Midbrain (tissue), 1 donor: ENCODE measurements at regions not wholly inside any gene's neighbourhood (a gene's known extent, or its start where the extent isn't known, plus 50 kb on each side); places are given as distances from the start of the nearest gene placed in this dataset.
"Not testable (repeated sequence)": the region's sequence is repeated elsewhere in the genome, so short reads cannot be mapped to it uniquely, and the experiment has no call there.

Experiments used
- DNase-seq: peaks from one replicate; lab custom pipeline; 2025; lab: John Stamatoyannopoulos, UW

DNA sequence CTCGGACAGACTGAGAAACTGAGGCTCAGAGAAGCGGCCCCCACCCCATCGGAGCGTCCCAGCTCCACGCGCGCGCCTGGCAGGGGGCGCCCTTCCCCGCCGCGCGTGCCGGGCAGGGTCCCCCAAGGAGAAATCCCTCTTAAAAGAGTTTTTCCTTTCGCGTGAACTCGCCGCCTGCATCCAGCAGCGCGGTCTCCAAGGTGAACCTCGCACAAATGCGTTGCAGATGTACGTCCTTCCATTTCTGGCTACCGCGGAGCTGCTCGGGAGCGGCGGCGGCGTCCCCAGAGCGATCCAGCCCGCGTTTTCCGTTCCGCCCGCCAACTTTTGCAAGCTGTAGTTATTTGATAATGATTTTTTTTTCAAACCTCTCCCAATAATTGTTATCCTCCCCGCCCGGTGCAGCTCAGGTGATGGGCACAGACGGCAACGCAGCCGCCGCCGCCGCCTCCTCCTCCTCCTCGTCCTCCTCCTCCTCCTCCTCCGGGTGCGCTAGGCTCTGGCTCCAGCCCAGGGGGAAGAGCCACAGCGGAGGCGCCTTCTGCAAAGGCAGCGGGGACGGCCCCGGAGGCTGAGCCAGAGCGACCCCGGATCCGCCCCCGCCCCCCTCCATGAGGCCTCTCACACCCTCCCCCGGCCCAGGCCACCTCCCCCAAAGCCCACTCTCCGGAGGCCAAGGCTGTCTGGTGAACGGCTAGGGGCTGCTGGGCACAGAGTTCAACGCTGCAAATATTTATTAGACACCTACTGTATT is 74.0 kb upstream of the CUX1 start:
- DNase-seq = no peak

DNA sequence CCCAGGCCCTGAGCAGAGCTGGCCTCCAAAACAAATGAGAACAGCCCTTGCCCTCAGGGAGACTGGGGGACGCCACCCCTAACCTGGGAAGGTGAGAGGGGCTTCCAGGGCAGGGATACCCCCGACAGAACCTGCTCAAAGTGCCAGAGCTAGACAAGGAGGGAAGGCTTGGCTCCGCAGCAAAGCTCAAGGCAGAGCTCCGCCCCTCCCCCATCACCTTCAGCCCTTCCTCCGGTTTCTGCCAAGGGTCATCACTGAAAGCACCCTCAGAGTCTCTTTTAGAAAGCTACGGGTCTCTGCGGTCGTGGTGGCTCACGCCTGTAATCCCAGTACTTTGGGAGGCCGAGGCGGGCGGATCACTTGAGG is 73.4 kb upstream of the CUX1 start:
- DNase-seq = no peak

DNA sequence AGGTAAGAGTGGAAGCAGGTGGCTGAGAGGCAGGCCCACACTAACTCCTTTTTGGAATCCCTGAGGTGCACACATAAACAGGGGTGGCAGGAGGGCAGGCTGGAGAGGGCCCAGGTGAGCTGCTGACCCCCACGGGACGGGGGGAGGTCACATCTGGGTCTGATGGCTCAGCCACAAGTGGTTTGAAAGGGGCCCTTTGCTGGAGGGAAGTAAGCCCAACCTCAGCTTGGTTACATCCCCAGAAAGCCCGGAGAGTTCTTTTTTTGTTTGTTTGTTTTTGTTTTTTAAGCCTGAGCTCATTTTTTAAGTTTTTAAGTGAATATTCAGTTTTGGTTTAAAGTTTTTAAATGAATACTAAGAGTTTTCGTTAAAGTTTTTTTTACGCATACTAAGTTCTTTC is 72.8 kb upstream of the CUX1 start:
- DNase-seq = no peak

DNA sequence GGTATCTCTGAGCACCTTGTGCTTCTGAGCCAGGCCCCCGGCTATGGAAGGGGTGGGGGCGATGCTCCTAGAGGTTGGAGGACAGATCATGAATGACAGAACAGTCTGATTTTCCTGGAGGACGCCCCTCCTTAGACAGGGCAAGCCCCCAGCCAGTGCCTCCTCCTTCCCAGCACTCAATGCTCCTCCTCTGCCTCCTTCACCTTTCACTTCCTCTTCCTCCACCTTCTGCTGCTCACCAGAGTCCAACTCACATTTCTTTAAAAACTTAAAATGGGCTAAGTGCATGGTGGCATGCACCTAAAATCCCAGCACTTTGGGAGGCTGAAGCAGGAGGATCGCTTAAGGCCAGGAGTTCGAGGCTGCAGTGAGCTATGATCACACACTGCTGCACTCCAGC is 71.1 kb upstream of the CUX1 start:
- DNase-seq = no peak

DNA sequence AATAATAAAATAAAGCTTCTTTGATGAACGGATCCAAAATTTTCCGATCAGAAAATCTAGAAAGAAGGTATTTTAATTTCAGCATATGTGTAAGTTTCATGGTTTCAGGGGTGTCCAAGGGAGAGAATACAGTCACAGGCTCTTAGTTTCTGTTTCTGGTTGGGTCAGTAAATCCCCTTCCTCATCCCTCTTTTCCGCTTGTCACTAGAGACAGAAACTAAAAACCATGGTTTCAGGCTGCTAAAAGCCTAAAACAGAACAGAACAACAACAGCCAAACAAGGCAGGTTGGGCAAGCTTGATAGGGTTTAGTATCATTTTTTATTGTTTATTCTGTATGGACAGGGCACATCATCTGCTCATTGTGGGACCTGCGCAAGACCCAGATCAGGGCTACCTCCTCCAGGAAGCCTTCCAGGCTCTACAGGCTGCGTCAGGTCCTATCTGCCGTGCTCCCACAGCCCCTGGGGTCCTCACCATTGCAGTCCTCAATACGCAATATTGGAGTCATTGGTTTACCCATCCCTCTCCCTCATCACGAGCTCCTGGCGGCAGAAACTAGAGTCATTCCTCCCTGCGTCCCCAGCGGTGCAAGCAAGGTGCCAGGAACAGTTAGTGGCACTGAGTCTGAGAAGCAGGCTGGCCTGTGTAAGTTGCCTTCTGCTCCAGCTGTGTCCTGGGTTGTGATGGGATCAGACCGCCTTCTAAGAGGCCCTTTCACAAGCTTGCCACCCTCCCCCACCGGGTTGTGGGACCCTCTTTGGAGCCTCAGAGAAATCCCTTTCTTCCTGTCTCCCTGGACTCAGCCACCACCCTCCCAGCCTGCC is 70.2 kb upstream of the CUX1 start:
- DNase-seq = no peak

DNA sequence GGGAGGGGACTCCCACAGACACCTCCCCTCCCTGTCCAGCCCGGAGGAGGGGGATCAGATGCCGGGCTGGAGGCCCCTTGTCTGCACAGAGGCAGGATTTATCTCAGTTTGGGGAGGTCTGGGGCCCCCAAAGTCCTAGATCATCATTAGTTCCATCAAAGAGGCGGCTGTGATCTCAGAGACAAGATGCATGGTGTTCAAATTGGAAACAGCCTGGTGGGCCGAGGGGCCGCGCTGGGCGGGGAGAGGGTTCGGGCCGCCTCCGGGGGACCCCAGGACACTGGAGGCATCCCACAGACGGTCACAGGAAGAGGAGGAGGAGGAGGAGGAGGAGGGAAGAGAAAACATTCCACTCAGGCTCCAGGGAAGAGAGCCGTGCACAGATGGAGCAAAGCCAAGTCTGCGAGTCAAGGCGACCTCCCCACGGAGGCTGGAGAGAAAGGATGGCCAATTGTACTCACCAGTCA is 69.5 kb upstream of the CUX1 start:
- no peak for DNase-seq

DNA sequence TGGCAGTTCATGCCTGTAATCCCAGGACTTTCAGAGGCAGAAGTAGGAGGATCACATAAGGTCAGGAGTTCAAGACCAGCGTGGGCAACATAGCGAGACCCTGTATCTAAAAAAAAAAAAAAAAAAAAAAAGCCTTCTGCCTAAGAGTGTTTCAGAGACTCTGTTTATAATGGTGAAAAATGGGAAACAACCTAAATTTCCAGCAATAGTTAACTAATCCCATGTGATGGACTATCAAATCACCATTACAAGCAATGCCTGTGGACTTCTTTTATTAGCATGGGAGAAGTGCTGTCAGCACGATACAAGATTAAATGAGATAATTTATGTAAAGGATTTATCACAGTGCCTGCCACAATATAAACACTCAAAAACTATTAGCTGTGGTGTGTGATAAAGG is 67.5 kb upstream of the CUX1 start:
- DNase-seq = no peak

DNA sequence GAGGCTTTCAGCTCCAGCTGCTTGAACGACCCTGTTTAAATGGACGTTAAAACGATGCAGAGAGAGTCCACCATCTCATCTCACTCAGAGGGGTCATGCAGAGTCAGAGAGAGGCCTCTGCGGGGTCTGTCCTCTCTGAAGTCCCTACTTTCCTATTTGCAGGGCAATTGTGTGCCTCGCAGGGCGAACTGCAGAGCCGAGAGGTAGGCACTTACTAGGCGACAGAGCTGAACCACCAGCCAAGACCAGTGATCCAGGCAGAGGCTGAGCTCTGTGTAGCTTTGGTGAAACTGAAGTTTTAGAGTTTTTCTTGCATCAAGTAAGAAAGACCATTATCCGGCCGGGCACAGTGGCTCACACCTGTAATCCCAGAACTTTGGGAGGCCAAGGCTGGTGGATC is 64.1 kb upstream of the CUX1 start:
- no peak for DNase-seq

DNA sequence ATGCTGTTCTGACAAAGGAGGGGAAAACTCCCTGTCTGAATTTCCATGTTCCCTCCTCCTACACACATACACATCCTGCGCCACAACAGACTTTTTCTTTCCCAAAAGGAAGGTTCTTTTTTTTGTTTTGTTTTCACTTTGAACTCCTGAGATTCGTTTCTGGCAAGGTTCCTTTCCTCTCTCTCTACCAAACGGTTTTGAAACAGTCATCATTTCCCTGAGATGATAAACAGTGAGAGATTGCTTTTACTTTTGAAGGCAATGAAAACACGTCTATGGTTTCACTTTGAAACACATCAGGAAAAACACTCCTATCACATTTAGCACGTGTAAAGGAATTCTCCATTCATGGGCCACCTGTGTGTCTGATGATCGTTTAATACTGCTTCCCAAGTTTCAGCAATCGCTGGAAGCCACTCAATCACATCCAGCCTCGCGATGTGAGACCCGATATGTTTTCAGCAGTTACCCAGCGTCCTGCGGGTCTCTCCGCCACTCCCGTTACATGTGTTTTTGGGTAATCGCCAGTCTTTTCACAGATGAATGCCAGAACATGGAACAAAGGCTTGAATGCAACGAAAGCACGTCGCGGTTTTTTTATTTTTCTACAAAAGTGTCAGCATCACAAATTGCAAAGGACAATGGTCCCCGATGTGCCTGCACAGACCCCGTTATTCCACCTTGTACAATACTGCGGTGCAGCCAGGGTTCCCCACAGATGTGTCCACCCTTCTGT is 62.8 kb upstream of the CUX1 start:
- no peak for DNase-seq

DNA sequence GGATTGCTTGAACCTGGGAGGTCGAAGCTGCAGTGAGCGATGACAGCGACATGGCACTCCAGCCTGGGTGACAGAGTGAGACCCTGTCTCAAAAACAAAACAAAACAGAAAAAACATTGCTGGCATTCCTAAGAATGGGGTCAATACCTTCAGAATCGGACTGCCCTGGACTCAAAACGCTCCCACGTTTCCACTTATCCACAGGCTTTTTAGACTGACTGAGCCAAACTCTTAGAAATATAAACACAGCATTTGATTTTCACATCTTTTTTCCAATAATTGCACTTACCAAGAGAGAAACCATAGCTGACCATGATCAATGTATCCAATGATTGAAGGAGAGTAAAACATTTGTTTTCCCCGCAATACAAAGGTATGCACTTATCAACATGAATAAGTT is 59.5 kb upstream of the CUX1 start:
- no peak for DNase-seq

DNA sequence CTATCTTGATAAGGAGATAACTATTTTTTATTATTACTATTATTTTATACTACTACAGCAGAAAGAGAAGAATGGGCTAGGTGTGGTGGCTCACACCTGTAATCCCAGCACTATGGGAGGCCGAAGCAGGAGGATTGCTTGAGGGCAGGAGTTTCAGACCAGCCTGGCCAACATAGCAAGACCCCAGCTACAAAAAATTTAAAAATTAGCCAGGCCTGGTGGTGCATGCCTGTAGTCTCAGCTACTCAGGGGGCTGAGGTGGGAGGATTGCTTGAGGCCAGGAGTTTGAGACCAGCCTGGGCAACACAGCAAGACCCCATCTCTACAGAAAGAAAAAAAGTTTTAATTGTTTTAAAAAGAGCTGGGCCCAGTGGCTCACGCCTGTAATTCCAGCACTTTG is 58.9 kb upstream of the CUX1 start:
- DNase-seq = not testable (repeated sequence)

DNA sequence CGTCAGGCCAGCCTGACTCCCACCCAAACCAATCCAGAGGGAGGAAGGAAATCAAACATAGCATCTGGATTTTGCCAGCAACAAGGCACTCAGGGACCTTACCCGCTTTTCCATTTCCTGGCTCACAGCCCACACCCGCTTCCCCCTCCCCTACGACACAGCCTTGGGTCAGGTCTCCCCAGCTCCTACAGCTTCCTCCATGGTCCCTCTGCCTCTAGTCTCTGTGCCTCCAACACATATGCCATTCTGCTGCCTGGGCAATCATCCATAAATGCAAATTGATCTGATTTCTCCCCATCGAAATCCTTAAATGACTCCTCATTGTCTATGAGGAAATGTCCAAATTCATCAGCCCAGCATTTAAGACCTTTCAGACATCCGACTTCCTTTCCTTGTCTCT is 53.2 kb upstream of the CUX1 start:
- DNase-seq = no peak

DNA sequence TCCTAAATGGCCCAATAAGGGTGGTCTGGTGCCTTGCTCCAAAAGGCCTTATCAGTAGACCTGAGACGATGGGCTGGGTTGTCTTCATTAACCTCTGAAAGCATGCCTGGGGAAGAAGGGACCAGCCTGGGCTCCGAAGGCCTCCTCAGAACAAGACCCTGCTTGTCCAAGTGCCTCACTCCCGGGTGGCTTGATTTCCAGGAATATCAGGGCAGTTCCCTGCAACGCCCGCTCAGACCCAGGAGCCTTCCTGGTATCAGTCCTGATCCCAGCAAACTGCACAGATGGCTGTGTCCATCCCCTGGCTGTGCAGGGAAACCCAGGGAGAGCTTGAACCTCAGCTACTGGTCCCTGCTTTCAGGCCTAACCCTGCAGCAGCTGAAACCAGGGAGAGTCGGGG is 49.9 kb upstream of the CUX1 start:
- no peak for DNase-seq
